Liver (tissue), 8 donors: ENCODE measurements at regions not wholly inside any gene's neighbourhood (a gene's known extent, or its start where the extent isn't known, plus 50 kb on each side); places are given as distances from the start of the nearest gene placed in this dataset.

ENCODE experiments used
- DNase-seq: peaks from one replicate; pipeline ENCODE4 v3.0.0-alpha.2; 2017; ENCODE audit warnings: low spot score
- H3K27ac ChIP-seq, 2 donors: one replicate each; pipeline ENCODE4 v1.7.0; 2013; ENCODE audit warnings: inconsistent platforms in 2 of 2, low read length in 2 of 2, control low read depth in 1 of 2, low read depth in 1 of 2, mild to moderate bottlenecking in 1 of 2
- H3K27me3 ChIP-seq, 4 donors: one replicate each; pipeline versions ENCODE4 v1.6.1 to v1.7.0; 2013; ENCODE audit warnings: low read length in 3 of 4, inconsistent platforms in 1 of 4, mild to moderate bottlenecking in 1 of 4, moderate library complexity in 1 of 4; ENCODE audit not compliant: control insufficient read depth in 4 of 4, insufficient read depth in 4 of 4
- H3K36me3 ChIP-seq, 4 donors: one replicate each; pipeline versions ENCODE4 v1.6.1 to v1.7.0; 2013; ENCODE audit warnings: low read length in 3 of 4, mild to moderate bottlenecking in 3 of 4, low read depth in 1 of 4, moderate library complexity in 1 of 4; ENCODE audit not compliant: control insufficient read depth in 4 of 4, insufficient read depth in 3 of 4
- H3K4me1 ChIP-seq, 4 donors: one replicate each; pipeline versions ENCODE4 v1.6.1 to v1.7.0; 2013; ENCODE audit warnings: low read length in 3 of 4, mild to moderate bottlenecking in 3 of 4, moderate library complexity in 1 of 4; ENCODE audit not compliant: control insufficient read depth in 4 of 4, insufficient read depth in 4 of 4
- H3K4me3 ChIP-seq, 3 donors: one replicate each; pipeline versions ENCODE4 v1.6.1 to v1.7.0; 2013; ENCODE audit warnings: low read length in 3 of 3, control low read depth in 1 of 3, low read depth in 1 of 3, mild to moderate bottlenecking in 1 of 3
- H3K9ac ChIP-seq, 2 donors: one replicate each; pipeline ENCODE4 v1.7.0; 2013; ENCODE audit warnings: low read length in 2 of 2, mild to moderate bottlenecking in 2 of 2, moderate library complexity in 2 of 2, control low read depth in 1 of 2, low read depth in 1 of 2
- H3K9me3 ChIP-seq, 4 donors: one replicate each; pipeline versions ENCODE4 v1.6.1 to v1.7.0; 2013; ENCODE audit warnings: low read length in 3 of 4; ENCODE audit not compliant: control insufficient read depth in 4 of 4
- EGR1 ChIP-seq, 2 donors: IDR thresholded peaks; 2 replicates each; pipeline ENCODE4 v1.6.1; 2016 to 2018; ENCODE audit warnings: antibody characterized with exemption in 2 of 2, low read depth in 2 of 2
- FOXA2 ChIP-seq: IDR thresholded peaks from 2 replicates; pipeline ENCODE4 v1.6.1; 2016; ENCODE audit warnings: antibody characterized with exemption
- GABPA ChIP-seq, 2 donors: IDR thresholded peaks in 1 of 2; conservative IDR thresholded peaks in 1 of 2; 2 replicates each; pipeline ENCODE4 v1.6.1; 2016; ENCODE audit warnings: antibody characterized with exemption in 2 of 2, mild to moderate bottlenecking in 1 of 2, moderate library complexity in 1 of 2
- HNF4A ChIP-seq, 2 donors: conservative IDR thresholded peaks; 2 replicates each; pipeline ENCODE4 v1.6.1; 2016; ENCODE audit warnings: antibody characterized with exemption in 2 of 2, mild to moderate bottlenecking in 2 of 2
- HNF4G ChIP-seq: IDR thresholded peaks from 2 replicates; pipeline ENCODE4 v1.6.1; 2016; ENCODE audit warnings: antibody characterized with exemption
- JUND ChIP-seq, 2 donors: IDR thresholded peaks; 2 replicates each; pipeline ENCODE4 v1.6.1; 2016; ENCODE audit warnings: antibody characterized with exemption in 2 of 2
- NR2F2 ChIP-seq: IDR thresholded peaks from 2 replicates; pipeline ENCODE4 v1.6.1; 2016; ENCODE audit warnings: antibody characterized with exemption
- RAD21 ChIP-seq, 2 donors: IDR thresholded peaks; 2 replicates each; pipeline ENCODE4 v1.6.1; 2016; ENCODE audit warnings: antibody characterized with exemption in 2 of 2, mild to moderate bottlenecking in 2 of 2
- REST ChIP-seq: IDR thresholded peaks from 2 replicates; pipeline ENCODE4 v1.6.1; 2016; ENCODE audit warnings: antibody characterized with exemption, mild to moderate bottlenecking
- RXRA ChIP-seq, 2 donors: IDR thresholded peaks; 2 replicates each; pipeline ENCODE4 v1.6.1; 2017 to 2018; ENCODE audit warnings: antibody characterized with exemption in 2 of 2, mild to moderate bottlenecking in 1 of 2
- SP1 ChIP-seq: IDR thresholded peaks from 2 replicates; pipeline ENCODE4 v1.6.1; 2018; ENCODE audit warnings: antibody characterized with exemption, mild to moderate bottlenecking
- TAF1 ChIP-seq: conservative IDR thresholded peaks from 2 replicates; pipeline ENCODE4 v1.6.1; 2016; ENCODE audit warnings: antibody characterized with exemption, mild to moderate bottlenecking
- YY1 ChIP-seq: IDR thresholded peaks from 2 replicates; pipeline ENCODE4 v1.6.1; 2016; ENCODE audit warnings: antibody characterized with exemption, mild to moderate bottlenecking
- ZBTB33 ChIP-seq: IDR thresholded peaks from 2 replicates; pipeline ENCODE4 v1.6.1; 2016; ENCODE audit warnings: antibody characterized with exemption
- WGBS: extraction: QIAGEN DNeasy Blood & Tissue Kit; methylation state at CpG from one replicate; pipeline ENCODE4 v1.1.7; 2013; 5-methylcytosine and 5-hydroxymethylcytosine counted together
- TF ChIP-seq, protein P1 (sequence below): fragments of 150-350 bp; IDR thresholded peaks from 2 replicates; pipeline ENCODE4 v1.5.1; 2017; ENCODE audit warnings: improper control_type of control experiment, low read depth, low read length; ENCODE audit not compliant: missing input control
- TF ChIP-seq, protein P2 (sequence below): IDR thresholded peaks from 2 replicates; pipeline ENCODE4 v1.6.1; 2016; ENCODE audit warnings: antibody characterized with exemption
- donor health status: healthy.
- donor health status: healthy.
- donor health status: healthy.
- donor health status: healthy.
- donor health status: healthy.

GRCh38 chr3:168872826-168873225 is 777.1 kb upstream of the GOLIM4 start (continued):
- TF ChIP-seq YY1: no peak

DNA sequence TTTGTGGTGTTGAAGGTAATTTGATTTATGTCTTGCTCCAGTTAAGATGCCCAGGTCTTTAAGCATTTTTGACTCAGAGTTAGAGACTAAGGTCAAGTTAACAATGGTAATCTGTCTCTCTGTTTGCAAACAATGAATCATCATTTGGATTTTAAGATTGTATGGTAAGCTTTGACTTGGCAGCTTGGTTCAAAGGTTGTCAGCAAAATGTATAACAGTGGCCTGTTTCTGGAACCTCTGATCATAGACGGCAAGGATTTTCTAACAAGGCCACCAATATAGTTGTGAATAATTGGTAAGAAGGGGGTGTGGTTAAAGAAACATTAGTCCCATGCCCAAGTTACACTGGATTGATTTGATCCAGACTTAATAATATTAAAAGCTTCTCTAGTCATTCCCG is 775.2 kb upstream of the GOLIM4 start:
- WGBS: 73% methylated on average over 2 of the region's 2 CpGs
- Histone ChIP-seq H3K4me3 (no peak overlapping the region), H3K27me3 (peaks cover 0 to 2% (median 0%) of the 10 kb centered on the region in 4 donors), H3K27ac (no peak overlapping the region), H3K9ac (no peak overlapping the region), H3K36me3 (no peaks in the 10 kb centered on the region), H3K9me3 (no peaks in the 10 kb centered on the region), H3K4me1 (no peaks in the 10 kb centered on the region)
- no peak for TF ChIP-seq NR2F2
- no peak for TF ChIP-seq GABPA (IDR thresholded peaks at IDR 0.05 in 1 of 2, conservative IDR thresholded peaks at IDR 0.05 in 1 of 2)
- no peak for TF ChIP-seq REST
- no peak for TF ChIP-seq EGR1 (IDR thresholded peaks at IDR 0.05; ENCODE audit: low read depth in 2 of 2)
- no peak for TF ChIP-seq FOXA2
- TF ChIP-seq RAD21 (IDR thresholded peaks at IDR 0.05): no peak
- no peak for TF ChIP-seq SP1
- no peak for TF ChIP-seq HNF4G
- TF ChIP-seq, protein P1, sequence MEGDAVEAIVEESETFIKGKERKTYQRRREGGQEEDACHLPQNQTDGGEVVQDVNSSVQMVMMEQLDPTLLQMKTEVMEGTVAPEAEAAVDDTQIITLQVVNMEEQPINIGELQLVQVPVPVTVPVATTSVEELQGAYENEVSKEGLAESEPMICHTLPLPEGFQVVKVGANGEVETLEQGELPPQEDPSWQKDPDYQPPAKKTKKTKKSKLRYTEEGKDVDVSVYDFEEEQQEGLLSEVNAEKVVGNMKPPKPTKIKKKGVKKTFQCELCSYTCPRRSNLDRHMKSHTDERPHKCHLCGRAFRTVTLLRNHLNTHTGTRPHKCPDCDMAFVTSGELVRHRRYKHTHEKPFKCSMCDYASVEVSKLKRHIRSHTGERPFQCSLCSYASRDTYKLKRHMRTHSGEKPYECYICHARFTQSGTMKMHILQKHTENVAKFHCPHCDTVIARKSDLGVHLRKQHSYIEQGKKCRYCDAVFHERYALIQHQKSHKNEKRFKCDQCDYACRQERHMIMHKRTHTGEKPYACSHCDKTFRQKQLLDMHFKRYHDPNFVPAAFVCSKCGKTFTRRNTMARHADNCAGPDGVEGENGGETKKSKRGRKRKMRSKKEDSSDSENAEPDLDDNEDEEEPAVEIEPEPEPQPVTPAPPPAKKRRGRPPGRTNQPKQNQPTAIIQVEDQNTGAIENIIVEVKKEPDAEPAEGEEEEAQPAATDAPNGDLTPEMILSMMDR: no peak
- no peak for TF ChIP-seq YY1
- TF ChIP-seq HNF4A (conservative IDR thresholded peaks at IDR 0.05): no peak
- no peak for TF ChIP-seq JUND (IDR thresholded peaks at IDR 0.05)
- TF ChIP-seq, protein P2, sequence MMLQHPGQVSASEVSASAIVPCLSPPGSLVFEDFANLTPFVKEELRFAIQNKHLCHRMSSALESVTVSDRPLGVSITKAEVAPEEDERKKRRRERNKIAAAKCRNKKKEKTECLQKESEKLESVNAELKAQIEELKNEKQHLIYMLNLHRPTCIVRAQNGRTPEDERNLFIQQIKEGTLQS: no peak
- no peak for TF ChIP-seq ZBTB33
- no peak for TF ChIP-seq TAF1
- TF ChIP-seq RXRA (IDR thresholded peaks at IDR 0.05): no peak
- no peak for DNase-seq
